ENCODE measurements at regions not wholly inside any gene's neighbourhood (a gene's known extent, or its start where the extent isn't known, plus 50 kb on each side); places are given as distances from the start of the nearest gene placed in this dataset.
"Not testable (repeated sequence)": the region's sequence is repeated elsewhere in the genome, so short reads cannot be mapped to it uniquely, and the experiment has no call there.

- TF ChIP-seq TAF1 (IDR thresholded peaks at IDR 0.05; ENCODE audit: low read depth, low read length) = no peak
- no peak for TF ChIP-seq SPI1 (IDR thresholded peaks at IDR 0.05; ENCODE audit: low read depth, low read length)
- no peak for TF ChIP-seq POU2F2 (IDR thresholded peaks at IDR 0.05; ENCODE audit: low read depth, low read length)
- no peak for TF ChIP-seq POLR2A (IDR thresholded peaks at IDR 0.05; ENCODE audit: low read depth, low read length)
- no peak for TF ChIP-seq POLR2AphosphoS5 (IDR thresholded peaks at IDR 0.05; ENCODE audit: low read depth, low read length)
- no peak for TF ChIP-seq PAX5 (IDR thresholded peaks at IDR 0.05; ENCODE audit: insufficient read depth, low read length, severe bottlenecking)
- DNase-seq (ENCODE audit: insufficient read length, low spot score) (no peak), FAIRE-seq (no peak)
Measured at GRCh38 chr2:7133521-7133920, 216.3 kb downstream of the RNF144A start.

GRCh38 chr2:7140306-7140705 is 223.1 kb downstream of the RNF144A start:
- FAIRE-seq = no peak
- no peak for TF ChIP-seq POU2F2 (IDR thresholded peaks at IDR 0.05; ENCODE audit: low read depth, low read length)
- no peak for TF ChIP-seq PAX5 (IDR thresholded peaks at IDR 0.05; ENCODE audit: insufficient read depth, low read length, severe bottlenecking)
- no peak for TF ChIP-seq POLR2AphosphoS5 (IDR thresholded peaks at IDR 0.05; ENCODE audit: low read depth, low read length)
- TF ChIP-seq POLR2A (IDR thresholded peaks at IDR 0.05; ENCODE audit: low read depth, low read length) = no peak
- TF ChIP-seq SPI1 (IDR thresholded peaks at IDR 0.05; ENCODE audit: low read depth, low read length) = no peak
- no peak for TF ChIP-seq TAF1 (IDR thresholded peaks at IDR 0.05; ENCODE audit: low read depth, low read length)
- DNase-seq (ENCODE audit: insufficient read length, low spot score) = no peak

GRCh38 chr2:7145707-7146106 is 228.5 kb downstream of the RNF144A start:
- DNase-seq (ENCODE audit: insufficient read length, low spot score) (no peak), FAIRE-seq (no peak)
- no peak for TF ChIP-seq POLR2AphosphoS5 (IDR thresholded peaks at IDR 0.05; ENCODE audit: low read depth, low read length)
- no peak for TF ChIP-seq PAX5 (IDR thresholded peaks at IDR 0.05; ENCODE audit: insufficient read depth, low read length, severe bottlenecking)
- TF ChIP-seq SPI1 (IDR thresholded peaks at IDR 0.05; ENCODE audit: low read depth, low read length) = no peak
- TF ChIP-seq POU2F2 (IDR thresholded peaks at IDR 0.05; ENCODE audit: low read depth, low read length) = no peak
- no peak for TF ChIP-seq TAF1 (IDR thresholded peaks at IDR 0.05; ENCODE audit: low read depth, low read length)
- no peak for TF ChIP-seq POLR2A (IDR thresholded peaks at IDR 0.05; ENCODE audit: low read depth, low read length)

DNA sequence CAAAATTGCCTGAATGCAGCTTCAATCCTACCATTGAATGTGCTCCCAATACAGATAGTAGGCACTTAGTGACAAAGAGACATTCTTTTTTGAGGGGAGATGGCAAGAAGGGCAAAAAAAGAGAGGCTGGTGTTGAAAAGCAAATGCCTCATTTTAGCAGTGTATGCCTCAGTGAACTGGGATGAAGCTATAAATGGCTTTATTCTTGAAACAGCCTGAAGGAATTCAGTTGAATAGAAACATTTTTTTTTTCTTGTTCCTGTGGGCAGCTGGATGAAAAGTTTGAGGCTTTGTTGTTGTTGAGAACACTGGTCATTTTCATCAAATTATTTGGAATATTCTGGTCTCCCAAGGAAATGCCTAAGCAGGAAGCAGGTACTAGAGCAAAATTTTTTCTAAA is 228.9 kb downstream of the RNF144A start:
- TF ChIP-seq POLR2A (IDR thresholded peaks at IDR 0.05; ENCODE audit: low read depth, low read length) = no peak
- TF ChIP-seq PAX5 (IDR thresholded peaks at IDR 0.05; ENCODE audit: insufficient read depth, low read length, severe bottlenecking) = no peak
- no peak for TF ChIP-seq POLR2AphosphoS5 (IDR thresholded peaks at IDR 0.05; ENCODE audit: low read depth, low read length)
- TF ChIP-seq POU2F2 (IDR thresholded peaks at IDR 0.05; ENCODE audit: low read depth, low read length) = no peak
- no peak for TF ChIP-seq TAF1 (IDR thresholded peaks at IDR 0.05; ENCODE audit: low read depth, low read length)
- no peak for TF ChIP-seq SPI1 (IDR thresholded peaks at IDR 0.05; ENCODE audit: low read depth, low read length)
- DNase-seq (ENCODE audit: insufficient read length, low spot score) (no peak), FAIRE-seq (no peak)

GRCh38 chr2:7154656-7155055 is 237.4 kb downstream of the RNF144A start:
- TF ChIP-seq POU2F2 (IDR thresholded peaks at IDR 0.05; ENCODE audit: low read depth, low read length) (no peak), POLR2A (IDR thresholded peaks at IDR 0.05; ENCODE audit: low read depth, low read length) (no peak), PAX5 (IDR thresholded peaks at IDR 0.05; ENCODE audit: insufficient read depth, low read length, severe bottlenecking) (no peak), TAF1 (IDR thresholded peaks at IDR 0.05; ENCODE audit: low read depth, low read length) (no peak), SPI1 (IDR thresholded peaks at IDR 0.05; ENCODE audit: low read depth, low read length) (no peak), POLR2AphosphoS5 (IDR thresholded peaks at IDR 0.05; ENCODE audit: low read depth, low read length) (no peak)
- no peak for DNase-seq (ENCODE audit: insufficient read length, low spot score)
- FAIRE-seq = no peak

DNA sequence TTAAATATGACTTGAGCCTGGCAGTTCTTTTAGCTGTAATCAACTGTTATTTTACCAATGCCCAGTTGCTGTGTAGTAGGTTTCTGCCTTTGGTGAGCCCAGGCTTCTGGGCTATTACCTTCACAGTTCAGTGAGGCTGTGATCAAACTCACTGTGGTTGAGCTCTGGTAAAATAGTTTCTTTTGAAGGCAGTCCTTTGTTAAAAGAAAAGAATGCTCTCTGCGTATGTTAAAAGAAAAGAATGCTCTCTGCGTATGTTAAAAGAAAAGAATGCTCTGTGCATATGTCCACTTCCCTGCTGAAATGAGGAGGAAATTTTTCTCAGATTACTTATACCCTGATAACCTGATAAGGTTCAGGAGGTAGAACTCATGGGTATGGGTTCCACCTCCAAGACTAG is 244.3 kb downstream of the RNF144A start:
- no peak for TF ChIP-seq SPI1 (IDR thresholded peaks at IDR 0.05; ENCODE audit: low read depth, low read length)
- TF ChIP-seq TAF1 (IDR thresholded peaks at IDR 0.05; ENCODE audit: low read depth, low read length) = no peak
- TF ChIP-seq POU2F2 (IDR thresholded peaks at IDR 0.05; ENCODE audit: low read depth, low read length) = no peak
- no peak for TF ChIP-seq PAX5 (IDR thresholded peaks at IDR 0.05; ENCODE audit: insufficient read depth, low read length, severe bottlenecking)
- FAIRE-seq (no peak), DNase-seq (ENCODE audit: insufficient read length, low spot score) (no peak)

- TF ChIP-seq TAF1 (IDR thresholded peaks at IDR 0.05; ENCODE audit: low read depth, low read length) (no peak), POLR2AphosphoS5 (IDR thresholded peaks at IDR 0.05; ENCODE audit: low read depth, low read length) (no peak), POLR2A (IDR thresholded peaks at IDR 0.05; ENCODE audit: low read depth, low read length) (no peak), SPI1 (IDR thresholded peaks at IDR 0.05; ENCODE audit: low read depth, low read length) (no peak), POU2F2 (IDR thresholded peaks at IDR 0.05; ENCODE audit: low read depth, low read length) (no peak), PAX5 (IDR thresholded peaks at IDR 0.05; ENCODE audit: insufficient read depth, low read length, severe bottlenecking) (no peak)
- no peak for FAIRE-seq
- DNase-seq (ENCODE audit: insufficient read length, low spot score) = no peak
Measured at GRCh38 chr2:7165736-7166135, 248.5 kb downstream of the RNF144A start.

- FAIRE-seq (no peak), DNase-seq (ENCODE audit: insufficient read length, low spot score) (no peak)
- no peak for TF ChIP-seq POLR2AphosphoS5 (IDR thresholded peaks at IDR 0.05; ENCODE audit: low read depth, low read length)
- TF ChIP-seq POU2F2 (IDR thresholded peaks at IDR 0.05; ENCODE audit: low read depth, low read length) = no peak
- TF ChIP-seq TAF1 (IDR thresholded peaks at IDR 0.05; ENCODE audit: low read depth, low read length) = no peak
- TF ChIP-seq SPI1 (IDR thresholded peaks at IDR 0.05; ENCODE audit: low read depth, low read length) = no peak
- no peak for TF ChIP-seq PAX5 (IDR thresholded peaks at IDR 0.05; ENCODE audit: insufficient read depth, low read length, severe bottlenecking)
- TF ChIP-seq POLR2A (IDR thresholded peaks at IDR 0.05; ENCODE audit: low read depth, low read length) = no peak
Measured at GRCh38 chr2:7167801-7168411, 250.7 kb downstream of the RNF144A start.

DNA sequence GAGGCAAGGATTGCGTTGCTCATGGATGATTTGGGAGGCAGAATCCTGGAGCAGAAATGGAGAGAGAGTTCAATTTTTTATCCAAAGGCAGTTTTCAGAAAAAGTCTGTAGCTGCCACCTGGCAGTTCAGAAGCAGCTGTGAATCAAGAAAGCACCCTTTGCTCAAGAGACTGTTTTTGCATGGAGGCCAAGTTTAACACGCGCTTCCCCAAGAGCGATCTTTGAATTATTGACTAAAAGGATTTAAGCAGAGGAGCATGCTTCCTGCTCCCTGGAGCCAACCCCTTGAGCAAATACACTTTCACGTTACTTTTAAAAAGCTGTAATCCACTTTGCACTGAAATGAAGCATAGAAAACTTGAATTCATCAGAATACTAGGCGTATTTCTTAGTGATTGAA is 252.4 kb downstream of the RNF144A start:
- FAIRE-seq = no peak

GRCh38 chr2:7178996-7179395 is 261.8 kb downstream of the RNF144A start:
- not testable (repeated sequence) for FAIRE-seq; DNase-seq (ENCODE audit: insufficient read length, low spot score)

More for the DNA sequence above, 252.4 kb downstream of the RNF144A start:
- no peak for DNase-seq (ENCODE audit: insufficient read length, low spot score)
- no peak for TF ChIP-seq POLR2A (IDR thresholded peaks at IDR 0.05; ENCODE audit: low read depth, low read length)
- TF ChIP-seq TAF1 (IDR thresholded peaks at IDR 0.05; ENCODE audit: low read depth, low read length) = no peak
- no peak for TF ChIP-seq PAX5 (IDR thresholded peaks at IDR 0.05; ENCODE audit: insufficient read depth, low read length, severe bottlenecking)
- no peak for TF ChIP-seq SPI1 (IDR thresholded peaks at IDR 0.05; ENCODE audit: low read depth, low read length)
- no peak for TF ChIP-seq POLR2AphosphoS5 (IDR thresholded peaks at IDR 0.05; ENCODE audit: low read depth, low read length)
- TF ChIP-seq POU2F2 (IDR thresholded peaks at IDR 0.05; ENCODE audit: low read depth, low read length) = no peak

Data from GM12891 (cell line).